ENCODE measurements at regions not wholly inside any gene's neighbourhood (a gene's known extent, or its start where the extent isn't known, plus 50 kb on each side); places are given as distances from the start of the nearest gene placed in this dataset.
A peak's percentile ranks its signal among the peaks of the same experiment; 100 is the strongest.

DNA sequence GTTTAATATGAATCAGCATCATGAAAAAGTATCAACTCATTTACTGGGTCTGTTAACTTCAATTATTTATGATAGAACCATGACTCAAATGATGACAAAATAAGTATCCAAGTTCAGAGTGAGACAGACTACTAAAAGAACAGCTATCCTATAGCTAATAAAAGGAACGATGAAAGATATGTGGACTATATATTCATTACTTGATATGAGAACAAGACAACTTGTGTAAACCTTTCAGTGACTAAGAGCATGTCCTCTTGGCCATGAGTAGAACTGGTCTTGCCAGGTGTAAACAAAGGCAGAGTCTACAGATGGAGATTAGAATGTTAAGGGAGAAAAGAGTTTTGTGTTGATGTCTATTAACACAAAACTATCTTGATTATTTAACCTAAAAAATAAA is 360.4 kb upstream of the ZC3H15 start:
- ATAC-seq (peak; percentile 55), DNase-seq (peak; percentile 86)
- Histone ChIP-seq H2AFZ (ENCODE audit: low read length) (no peak overlapping the region), H3K9ac (ENCODE audit: low read length) (no peak overlapping the region; the same call in 1 of the 2 replicates), H3K36me3 (ENCODE audit: low read depth, low read length) (no peaks in the 10 kb centered on the region), H3K9me3 (ENCODE audit: low read length) (no peaks in the 10 kb centered on the region), H3K4me1 (ENCODE audit: insufficient read depth, low read length) (peaks cover 42% of the 10 kb centered on the region), H3F3A (ENCODE audit: low read length, unreplicated experiment) (peaks cover 7% of the 10 kb centered on the region), H3K9me2 (replicated peaks; ENCODE audit: low read length) (no peaks in the 10 kb centered on the region), H3K4me3 (ENCODE audit: low read length) (no peak overlapping the region), H3K27ac (ENCODE audit: low read length) (peak overlapping the region; percentile 66), H3K27me3 (ENCODE audit: low read length) (no peaks in the 10 kb centered on the region), H3K79me2 (ENCODE audit: low read length) (no peaks in the 10 kb centered on the region), H3K4me2 (ENCODE audit: low read length) (no peak overlapping the region), H4K20me1 (ENCODE audit: low read length) (no peaks in the 10 kb centered on the region)
- BruUV-seq (replicated peaks) = no TSS peak
- no peak for TF ChIP-seq EZH2 (IDR thresholded peaks at IDR 0.05; ENCODE audit: low read length, unreplicated experiment)
- no peak for TF ChIP-seq EZH2phosphoT487 (IDR thresholded peaks at IDR 0.05; ENCODE audit: borderline replicate concordance, low read length)
- TF ChIP-seq, protein P1, sequence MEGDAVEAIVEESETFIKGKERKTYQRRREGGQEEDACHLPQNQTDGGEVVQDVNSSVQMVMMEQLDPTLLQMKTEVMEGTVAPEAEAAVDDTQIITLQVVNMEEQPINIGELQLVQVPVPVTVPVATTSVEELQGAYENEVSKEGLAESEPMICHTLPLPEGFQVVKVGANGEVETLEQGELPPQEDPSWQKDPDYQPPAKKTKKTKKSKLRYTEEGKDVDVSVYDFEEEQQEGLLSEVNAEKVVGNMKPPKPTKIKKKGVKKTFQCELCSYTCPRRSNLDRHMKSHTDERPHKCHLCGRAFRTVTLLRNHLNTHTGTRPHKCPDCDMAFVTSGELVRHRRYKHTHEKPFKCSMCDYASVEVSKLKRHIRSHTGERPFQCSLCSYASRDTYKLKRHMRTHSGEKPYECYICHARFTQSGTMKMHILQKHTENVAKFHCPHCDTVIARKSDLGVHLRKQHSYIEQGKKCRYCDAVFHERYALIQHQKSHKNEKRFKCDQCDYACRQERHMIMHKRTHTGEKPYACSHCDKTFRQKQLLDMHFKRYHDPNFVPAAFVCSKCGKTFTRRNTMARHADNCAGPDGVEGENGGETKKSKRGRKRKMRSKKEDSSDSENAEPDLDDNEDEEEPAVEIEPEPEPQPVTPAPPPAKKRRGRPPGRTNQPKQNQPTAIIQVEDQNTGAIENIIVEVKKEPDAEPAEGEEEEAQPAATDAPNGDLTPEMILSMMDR (conservative IDR thresholded peaks at IDR 0.05; ENCODE audit: low read depth, low read length) = no peak
- intact Hi-C loops (cut with micrococcal nuclease) = no loop called here
- ChIA-PET CTCF (no interaction called here), POLR2A (ENCODE audit: unreplicated experiment) (no interaction called here)

GRCh38 chr2:186126181-186126580 is 359.9 kb upstream of the ZC3H15 start:
- Histone ChIP-seq H4K20me1 (ENCODE audit: low read length) (no peaks in the 10 kb centered on the region), H3K9me2 (replicated peaks; ENCODE audit: low read length) (no peaks in the 10 kb centered on the region), H3K4me2 (ENCODE audit: low read length) (peak overlapping the region; percentile 38), H3F3A (ENCODE audit: low read length, unreplicated experiment) (peaks cover 7% of the 10 kb centered on the region), H3K9ac (ENCODE audit: low read length) (no peak overlapping the region; the same call in 1 of the 2 replicates), H3K4me1 (ENCODE audit: insufficient read depth, low read length) (peaks cover 47% of the 10 kb centered on the region), H2AFZ (ENCODE audit: low read length) (no peak overlapping the region), H3K27ac (ENCODE audit: low read length) (peak overlapping the region; percentile 66), H3K9me3 (ENCODE audit: low read length) (no peaks in the 10 kb centered on the region), H3K4me3 (ENCODE audit: low read length) (no peak overlapping the region), H3K36me3 (ENCODE audit: low read depth, low read length) (no peaks in the 10 kb centered on the region), H3K79me2 (ENCODE audit: low read length) (no peaks in the 10 kb centered on the region), H3K27me3 (ENCODE audit: low read length) (no peaks in the 10 kb centered on the region)
- BruUV-seq (replicated peaks) = no TSS peak
- DNase-seq (peak; percentile 47), ATAC-seq (no peak)
- POLR2A ChIA-PET (ENCODE audit: unreplicated experiment) = no interaction called here
- intact Hi-C loops (cut with micrococcal nuclease) = no loop called here
- CTCF ChIA-PET = no interaction called here
- TF ChIP-seq, protein P1 (conservative IDR thresholded peaks at IDR 0.05; ENCODE audit: low read depth, low read length) = no peak
- no peak for TF ChIP-seq EZH2phosphoT487 (IDR thresholded peaks at IDR 0.05; ENCODE audit: borderline replicate concordance, low read length)
- no peak for TF ChIP-seq EZH2 (IDR thresholded peaks at IDR 0.05; ENCODE audit: low read length, unreplicated experiment)

- Histone ChIP-seq H2AFZ (ENCODE audit: low read length) (no peak overlapping the region), H3K4me1 (ENCODE audit: insufficient read depth, low read length) (peaks cover 47% of the 10 kb centered on the region), H3F3A (ENCODE audit: low read length, unreplicated experiment) (peaks cover 7% of the 10 kb centered on the region), H4K20me1 (ENCODE audit: low read length) (no peaks in the 10 kb centered on the region), H3K9me3 (ENCODE audit: low read length) (no peaks in the 10 kb centered on the region), H3K9me2 (replicated peaks; ENCODE audit: low read length) (no peaks in the 10 kb centered on the region), H3K36me3 (ENCODE audit: low read depth, low read length) (no peaks in the 10 kb centered on the region), H3K9ac (ENCODE audit: low read length) (peak overlapping the region; percentile 23), H3K4me2 (ENCODE audit: low read length) (peak overlapping the region; percentile 67), H3K27ac (ENCODE audit: low read length) (peak overlapping the region; percentile 87), H3K27me3 (ENCODE audit: low read length) (no peaks in the 10 kb centered on the region), H3K4me3 (ENCODE audit: low read length) (peak overlapping the region; percentile 40; the same call in 1 of the 2 replicates), H3K79me2 (ENCODE audit: low read length) (no peaks in the 10 kb centered on the region)
- ATAC-seq (peak; percentile 75), DNase-seq (peak; percentile 87)
- TSS peak; percentile 60 for BruUV-seq (replicated peaks)
- no peak for TF ChIP-seq EZH2phosphoT487 (IDR thresholded peaks at IDR 0.05; ENCODE audit: borderline replicate concordance, low read length)
- TF ChIP-seq, protein P1 (conservative IDR thresholded peaks at IDR 0.05; ENCODE audit: low read depth, low read length) = no peak
- TF ChIP-seq EZH2 (IDR thresholded peaks at IDR 0.05; ENCODE audit: low read length, unreplicated experiment) = no peak
- CTCF ChIA-PET = interaction anchor here (0.5 to 1.0 kb wide), 4 partner anchors 40 to 384 kb away, joined by 3 to 5 read pairs (median 3); no protein-coding TSS in a partner anchor
- POLR2A ChIA-PET (ENCODE audit: unreplicated experiment) = interaction anchor here (0.5 to 0.8 kb wide), 6 partner anchors 46 to 452 kb away, joined by 3 to 5 read pairs (median 4); no protein-coding TSS in a partner anchor
- intact Hi-C loops (cut with micrococcal nuclease) = loop anchor here (2.0 to 10.0 kb wide), 4 partner anchors 127 to 383 kb away; no protein-coding TSS in a partner anchor
These were observed 356.1 kb upstream of the ZC3H15 start for GRCh38 chr2:186129767-186130581.

Data from PC-3 (cell line).